ENCODE measurements at regions not wholly inside any gene's neighbourhood (a gene's known extent, or its start where the extent isn't known, plus 50 kb on each side); places are given as distances from the start of the nearest gene placed in this dataset.

DNA sequence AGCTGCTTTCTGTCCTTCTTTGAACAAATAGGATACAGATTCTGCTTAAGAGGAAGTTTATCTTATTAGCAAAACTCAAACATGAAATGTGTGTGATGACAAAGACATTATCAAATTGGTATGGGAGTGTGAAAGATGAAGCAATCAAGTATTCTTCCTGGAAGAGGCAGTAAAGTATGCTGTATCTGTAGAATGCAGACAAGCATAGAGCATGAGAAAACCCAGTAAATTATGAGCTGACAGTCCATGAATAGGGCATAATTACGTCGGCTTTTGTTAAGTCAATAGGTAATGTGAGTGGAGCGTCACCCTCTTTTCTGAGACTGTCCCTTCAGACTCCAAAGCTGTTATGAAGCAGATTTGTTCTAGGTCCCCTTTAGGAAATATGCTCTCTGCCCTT, 458.6 kb upstream of the NWD2 start:
- TF ChIP-seq POLR2AphosphoS5 (IDR thresholded peaks at IDR 0.05) = no peak
- TF ChIP-seq, protein P1, sequence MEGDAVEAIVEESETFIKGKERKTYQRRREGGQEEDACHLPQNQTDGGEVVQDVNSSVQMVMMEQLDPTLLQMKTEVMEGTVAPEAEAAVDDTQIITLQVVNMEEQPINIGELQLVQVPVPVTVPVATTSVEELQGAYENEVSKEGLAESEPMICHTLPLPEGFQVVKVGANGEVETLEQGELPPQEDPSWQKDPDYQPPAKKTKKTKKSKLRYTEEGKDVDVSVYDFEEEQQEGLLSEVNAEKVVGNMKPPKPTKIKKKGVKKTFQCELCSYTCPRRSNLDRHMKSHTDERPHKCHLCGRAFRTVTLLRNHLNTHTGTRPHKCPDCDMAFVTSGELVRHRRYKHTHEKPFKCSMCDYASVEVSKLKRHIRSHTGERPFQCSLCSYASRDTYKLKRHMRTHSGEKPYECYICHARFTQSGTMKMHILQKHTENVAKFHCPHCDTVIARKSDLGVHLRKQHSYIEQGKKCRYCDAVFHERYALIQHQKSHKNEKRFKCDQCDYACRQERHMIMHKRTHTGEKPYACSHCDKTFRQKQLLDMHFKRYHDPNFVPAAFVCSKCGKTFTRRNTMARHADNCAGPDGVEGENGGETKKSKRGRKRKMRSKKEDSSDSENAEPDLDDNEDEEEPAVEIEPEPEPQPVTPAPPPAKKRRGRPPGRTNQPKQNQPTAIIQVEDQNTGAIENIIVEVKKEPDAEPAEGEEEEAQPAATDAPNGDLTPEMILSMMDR (IDR thresholded peaks at IDR 0.05) = no peak
- TF ChIP-seq EP300 (IDR thresholded peaks at IDR 0.05) = no peak
- TF ChIP-seq POLR2A (IDR thresholded peaks at IDR 0.05) = no peak
